ENCODE measurements at regions not wholly inside any gene's neighbourhood (a gene's known extent, or its start where the extent isn't known, plus 50 kb on each side); places are given as distances from the start of the nearest gene placed in this dataset.

- intact Hi-C loops (cut with DNase I), result no loop called here
- no peak for TF ChIP-seq CTCF (IDR thresholded peaks at IDR 0.05)
- peaks cover 0 to 69% (median 0%) of the 10 kb centered on the region in 7 donors for H3K27me3 ChIP-seq
These were observed 100.9 kb upstream of the ATP6AP2 start for GRCh38 chrX:40479777-40480318.

DNA sequence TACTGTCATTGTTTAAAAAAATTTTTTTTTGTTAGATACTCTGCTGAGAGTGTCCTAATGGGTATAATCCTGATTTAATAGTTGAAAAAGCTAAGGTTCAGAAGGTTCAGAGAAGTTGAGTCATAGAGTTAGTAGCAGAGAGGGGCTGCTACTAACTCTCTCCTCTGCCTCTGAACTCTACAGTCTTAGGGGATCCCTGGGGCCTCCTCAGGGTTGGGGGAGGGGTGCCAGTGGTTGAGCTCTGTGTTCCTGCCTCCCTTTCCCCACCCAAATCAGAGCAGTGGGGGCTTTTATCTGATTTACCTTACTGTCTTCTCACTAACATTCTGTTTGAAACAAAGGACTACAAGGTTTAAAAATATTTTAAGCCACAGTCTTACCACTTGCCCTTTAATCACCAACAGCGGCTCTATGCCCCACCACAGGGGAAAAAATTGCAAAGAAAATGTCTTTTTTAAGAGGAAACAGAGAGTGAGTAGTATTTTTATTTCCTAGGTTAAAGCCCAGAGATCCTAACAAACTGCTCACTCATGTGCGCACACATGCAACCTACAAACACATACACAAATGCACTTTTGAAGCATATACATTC, 102.2 kb upstream of the ATP6AP2 start:
- no peaks in the 10 kb centered on the region for H3K9me3 ChIP-seq
- H3K4me3 ChIP-seq, result no peak overlapping the region
- DNase-seq, result no peak
- H3K36me3 ChIP-seq, result no peaks in the 10 kb centered on the region
- 86 to 100% methylated on average over 2 of the region's 2 CpGs for WGBS, 2 donors
- no peak for TF ChIP-seq CTCF (IDR thresholded peaks at IDR 0.05)
- H3K27ac ChIP-seq, result no peak overlapping the region
- H3K27me3 ChIP-seq, result peaks cover 0 to 82% (median 0%) of the 10 kb centered on the region in 7 donors
- intact Hi-C loops (cut with DNase I), result no loop called here
- no peaks in the 10 kb centered on the region for H3K4me1 ChIP-seq
- no peak for ATAC-seq

More at GRCh38 chrX:40479777-40480318, 100.9 kb upstream of the ATP6AP2 start:
- H3K9me3 ChIP-seq, result no peaks in the 10 kb centered on the region
- H3K4me3 ChIP-seq, result no peak overlapping the region
- no peaks in the 10 kb centered on the region for H3K36me3 ChIP-seq
- no peak overlapping the region for H3K27ac ChIP-seq
- H3K4me1 ChIP-seq, result no peaks in the 10 kb centered on the region
- DNase-seq, result no peak
- ATAC-seq, result no peak
- WGBS, 2 donors, result 94 to 97% methylated on average over 7 of the region's 7 CpGs

GRCh38 chrX:40476958-40477357, 103.8 kb upstream of the ATP6AP2 start:
- Histone ChIP-seq H3K27ac (no peak overlapping the region), H3K27me3 (peaks cover 0 to 96% (median 0%) of the 10 kb centered on the region in 7 donors), H3K4me1 (peaks cover 0 to 7% (median 0%) of the 10 kb centered on the region in 9 donors), H3K4me3 (no peak overlapping the region), H3K36me3 (no peaks in the 10 kb centered on the region), H3K9me3 (no peaks in the 10 kb centered on the region)
- no peak for DNase-seq
- 82 to 84% methylated on average over 7 of the region's 7 CpGs for WGBS, 2 donors
- intact Hi-C loops (cut with DNase I), result no loop called here
- TF ChIP-seq CTCF (IDR thresholded peaks at IDR 0.05), result no peak
- ATAC-seq, result no peak

DNA sequence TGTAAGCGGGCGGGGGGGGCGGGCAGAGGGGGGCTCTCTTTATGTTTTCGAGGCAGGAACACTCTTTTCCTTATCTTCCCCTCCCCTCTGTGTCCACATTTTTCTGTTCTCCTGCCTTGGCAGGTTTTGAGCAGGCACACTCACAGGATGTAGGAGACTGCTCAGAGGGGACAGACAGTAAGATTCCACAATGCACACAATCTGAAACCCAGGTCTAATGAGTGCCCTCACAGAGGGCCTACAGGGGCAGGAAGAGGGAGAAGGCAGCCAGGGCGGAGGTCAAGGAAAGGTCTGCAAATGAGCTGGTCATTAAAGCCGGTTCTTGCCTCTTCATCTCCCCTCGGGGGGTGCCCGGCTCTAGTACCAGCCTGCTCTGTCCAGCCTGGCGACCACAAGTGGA, 106.1 kb upstream of the ATP6AP2 start:
- peak in 1 of 8 donors; percentile 35 for ATAC-seq
- no peak for DNase-seq
- Histone ChIP-seq H3K27ac (no peak overlapping the region), H3K36me3 (no peaks in the 10 kb centered on the region), H3K4me3 (no peak overlapping the region), H3K27me3 (peaks cover 0 to 99% (median 0%) of the 10 kb centered on the region in 7 donors), H3K4me1 (peaks cover 0 to 8% (median 0%) of the 10 kb centered on the region in 9 donors), H3K9me3 (no peaks in the 10 kb centered on the region)
- 49 to 78% methylated on average over 8 to 9 of the region's 9 CpGs for WGBS, 2 donors
- TF ChIP-seq CTCF (IDR thresholded peaks at IDR 0.05), result no peak
- intact Hi-C loops (cut with DNase I), result no loop called here
